Adrenal gland (tissue), 5 donors: ENCODE measurements at regions not wholly inside any gene's neighbourhood (a gene's known extent, or its start where the extent isn't known, plus 50 kb on each side); places are given as distances from the start of the nearest gene placed in this dataset.

ENCODE experiments used
- POLR2A ChIP-seq, 2 donors: fragments of 450-650 bp; IDR thresholded peaks; one replicate each; pipeline ENCODE4 v1.6.1; 2017; ENCODE audit warnings: antibody characterized with exemption in 2 of 2, mild to moderate bottlenecking in 2 of 2, moderate library complexity in 1 of 2
- TF ChIP-seq, protein P1 (sequence below), 6 experiments: fragments of 450-650 bp in 4 of 6; fragments of 200-600 bp in 2 of 6; sonication (generic) in 1 of 6; IDR thresholded peaks; 1 replicate in 5 of 6; 2 replicates in 1 of 6; pipeline versions ENCODE4 v1.5.1 to v1.8.0; 2016 to 2021; ENCODE audit warnings: antibody characterized with exemption in 6 of 6, mild to moderate bottlenecking in 2 of 6, moderate library complexity in 1 of 6
- donor health status: DM: no; HTN: no; CAD: no.

DNA sequence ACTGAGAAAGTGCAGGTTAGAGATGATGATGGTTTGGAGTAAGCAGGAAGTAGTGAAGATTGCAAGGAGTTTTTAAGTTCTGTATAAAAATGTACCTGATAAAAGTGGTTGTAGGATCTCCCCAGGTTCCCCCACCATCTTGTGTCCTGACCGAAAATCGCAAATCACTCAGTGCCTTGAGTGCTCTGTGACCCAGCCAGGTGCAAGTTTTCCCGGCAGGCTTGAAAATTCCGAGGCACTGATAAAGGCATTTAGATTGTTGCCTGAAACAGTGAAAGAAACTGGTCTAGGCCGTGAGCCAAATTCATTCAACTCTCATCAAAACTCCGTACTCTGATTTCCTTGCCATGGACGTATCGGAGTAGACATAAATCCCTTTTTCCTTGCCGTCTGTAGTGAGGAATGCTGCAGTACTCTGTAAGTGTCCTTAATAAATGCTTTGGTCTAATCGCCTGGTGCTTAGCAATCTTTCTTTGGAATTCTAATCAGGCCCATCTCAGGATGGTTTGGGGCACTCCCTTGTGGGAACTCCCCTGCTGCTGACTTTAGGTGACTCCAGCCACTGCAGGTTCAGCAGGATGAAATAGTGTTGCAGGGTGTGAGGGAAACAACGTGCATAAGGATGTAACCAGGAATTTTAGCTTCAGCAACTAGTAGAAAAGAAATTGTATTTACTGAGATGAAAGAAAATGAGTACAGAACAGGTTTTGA is 1199.8 kb upstream of the MAP3K7 start:
- no peak for TF ChIP-seq POLR2A (IDR thresholded peaks at IDR 0.05)
- TF ChIP-seq, protein P1, sequence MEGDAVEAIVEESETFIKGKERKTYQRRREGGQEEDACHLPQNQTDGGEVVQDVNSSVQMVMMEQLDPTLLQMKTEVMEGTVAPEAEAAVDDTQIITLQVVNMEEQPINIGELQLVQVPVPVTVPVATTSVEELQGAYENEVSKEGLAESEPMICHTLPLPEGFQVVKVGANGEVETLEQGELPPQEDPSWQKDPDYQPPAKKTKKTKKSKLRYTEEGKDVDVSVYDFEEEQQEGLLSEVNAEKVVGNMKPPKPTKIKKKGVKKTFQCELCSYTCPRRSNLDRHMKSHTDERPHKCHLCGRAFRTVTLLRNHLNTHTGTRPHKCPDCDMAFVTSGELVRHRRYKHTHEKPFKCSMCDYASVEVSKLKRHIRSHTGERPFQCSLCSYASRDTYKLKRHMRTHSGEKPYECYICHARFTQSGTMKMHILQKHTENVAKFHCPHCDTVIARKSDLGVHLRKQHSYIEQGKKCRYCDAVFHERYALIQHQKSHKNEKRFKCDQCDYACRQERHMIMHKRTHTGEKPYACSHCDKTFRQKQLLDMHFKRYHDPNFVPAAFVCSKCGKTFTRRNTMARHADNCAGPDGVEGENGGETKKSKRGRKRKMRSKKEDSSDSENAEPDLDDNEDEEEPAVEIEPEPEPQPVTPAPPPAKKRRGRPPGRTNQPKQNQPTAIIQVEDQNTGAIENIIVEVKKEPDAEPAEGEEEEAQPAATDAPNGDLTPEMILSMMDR (IDR thresholded peaks at IDR 0.05), result no peak
